ENCODE measurements at regions not wholly inside any gene's neighbourhood (a gene's known extent, or its start where the extent isn't known, plus 50 kb on each side); places are given as distances from the start of the nearest gene placed in this dataset.

GRCh38 chr12:105766029-105766428 is 372.7 kb downstream of the NUAK1 start:
- ATAC-seq (ENCODE audit: low FRiP score) (no peak), DNase-seq (ENCODE audit: low spot score) (no peak)
- TF ChIP-seq, protein P1, sequence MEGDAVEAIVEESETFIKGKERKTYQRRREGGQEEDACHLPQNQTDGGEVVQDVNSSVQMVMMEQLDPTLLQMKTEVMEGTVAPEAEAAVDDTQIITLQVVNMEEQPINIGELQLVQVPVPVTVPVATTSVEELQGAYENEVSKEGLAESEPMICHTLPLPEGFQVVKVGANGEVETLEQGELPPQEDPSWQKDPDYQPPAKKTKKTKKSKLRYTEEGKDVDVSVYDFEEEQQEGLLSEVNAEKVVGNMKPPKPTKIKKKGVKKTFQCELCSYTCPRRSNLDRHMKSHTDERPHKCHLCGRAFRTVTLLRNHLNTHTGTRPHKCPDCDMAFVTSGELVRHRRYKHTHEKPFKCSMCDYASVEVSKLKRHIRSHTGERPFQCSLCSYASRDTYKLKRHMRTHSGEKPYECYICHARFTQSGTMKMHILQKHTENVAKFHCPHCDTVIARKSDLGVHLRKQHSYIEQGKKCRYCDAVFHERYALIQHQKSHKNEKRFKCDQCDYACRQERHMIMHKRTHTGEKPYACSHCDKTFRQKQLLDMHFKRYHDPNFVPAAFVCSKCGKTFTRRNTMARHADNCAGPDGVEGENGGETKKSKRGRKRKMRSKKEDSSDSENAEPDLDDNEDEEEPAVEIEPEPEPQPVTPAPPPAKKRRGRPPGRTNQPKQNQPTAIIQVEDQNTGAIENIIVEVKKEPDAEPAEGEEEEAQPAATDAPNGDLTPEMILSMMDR (IDR thresholded peaks at IDR 0.05), result no peak

DNA sequence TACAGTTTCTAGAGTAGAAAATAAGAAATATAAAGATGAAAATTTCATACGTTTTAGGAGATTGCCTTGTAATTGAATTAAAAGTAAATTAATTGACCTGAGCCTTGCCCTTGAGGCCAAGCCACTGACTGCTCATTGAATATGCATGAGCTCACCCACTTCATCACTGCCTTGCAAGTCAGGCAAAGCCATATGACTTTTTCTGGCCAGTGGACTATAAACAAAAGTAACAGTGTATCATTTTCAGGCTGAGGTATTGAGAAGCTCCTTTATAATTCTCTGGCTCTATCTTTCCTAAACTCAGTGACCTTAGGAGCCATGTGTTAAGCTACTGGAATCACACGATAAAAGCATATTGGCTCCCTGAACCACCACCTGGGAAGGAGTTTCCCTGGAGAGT is 369.3 kb downstream of the NUAK1 start:
- ATAC-seq (ENCODE audit: low FRiP score) (no peak), DNase-seq (ENCODE audit: low spot score) (no peak)
- TF ChIP-seq, protein P1 (IDR thresholded peaks at IDR 0.05), result no peak

- ATAC-seq (ENCODE audit: low FRiP score) (no peak), DNase-seq (ENCODE audit: low spot score) (no peak)
- TF ChIP-seq, protein P1 (IDR thresholded peaks at IDR 0.05), result no peak
These were observed 365.3 kb downstream of the NUAK1 start for GRCh38 chr12:105773471-105773870.

DNA sequence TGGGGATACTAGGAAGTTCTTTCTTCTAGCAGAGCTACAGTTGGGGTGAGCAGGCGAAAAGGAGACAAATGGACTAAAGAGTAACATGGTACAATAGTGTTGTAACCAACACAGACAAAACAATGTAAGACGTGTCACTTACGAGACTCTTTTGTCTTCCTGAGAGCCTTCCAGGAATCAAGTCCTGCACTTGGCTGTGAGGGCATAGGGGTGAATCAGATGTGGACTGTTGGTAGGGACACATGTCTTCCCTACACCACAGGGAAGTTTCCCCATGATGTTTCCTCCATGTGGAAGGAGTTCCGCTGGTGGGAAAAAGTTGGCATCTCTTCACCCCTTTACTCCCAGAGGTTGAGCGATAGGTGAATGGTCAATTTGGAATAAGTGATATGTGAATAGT is 364.7 kb downstream of the NUAK1 start:
- no peak for DNase-seq (ENCODE audit: low spot score)
- no peak for ATAC-seq (ENCODE audit: low FRiP score)
- TF ChIP-seq, protein P1 (IDR thresholded peaks at IDR 0.05), result no peak

- TF ChIP-seq, protein P1 (IDR thresholded peaks at IDR 0.05), result no peak
- DNase-seq (ENCODE audit: low spot score) (no peak), ATAC-seq (ENCODE audit: low FRiP score) (no peak)
These were observed 363.4 kb downstream of the NUAK1 start for GRCh38 chr12:105775343-105775742.

DNA sequence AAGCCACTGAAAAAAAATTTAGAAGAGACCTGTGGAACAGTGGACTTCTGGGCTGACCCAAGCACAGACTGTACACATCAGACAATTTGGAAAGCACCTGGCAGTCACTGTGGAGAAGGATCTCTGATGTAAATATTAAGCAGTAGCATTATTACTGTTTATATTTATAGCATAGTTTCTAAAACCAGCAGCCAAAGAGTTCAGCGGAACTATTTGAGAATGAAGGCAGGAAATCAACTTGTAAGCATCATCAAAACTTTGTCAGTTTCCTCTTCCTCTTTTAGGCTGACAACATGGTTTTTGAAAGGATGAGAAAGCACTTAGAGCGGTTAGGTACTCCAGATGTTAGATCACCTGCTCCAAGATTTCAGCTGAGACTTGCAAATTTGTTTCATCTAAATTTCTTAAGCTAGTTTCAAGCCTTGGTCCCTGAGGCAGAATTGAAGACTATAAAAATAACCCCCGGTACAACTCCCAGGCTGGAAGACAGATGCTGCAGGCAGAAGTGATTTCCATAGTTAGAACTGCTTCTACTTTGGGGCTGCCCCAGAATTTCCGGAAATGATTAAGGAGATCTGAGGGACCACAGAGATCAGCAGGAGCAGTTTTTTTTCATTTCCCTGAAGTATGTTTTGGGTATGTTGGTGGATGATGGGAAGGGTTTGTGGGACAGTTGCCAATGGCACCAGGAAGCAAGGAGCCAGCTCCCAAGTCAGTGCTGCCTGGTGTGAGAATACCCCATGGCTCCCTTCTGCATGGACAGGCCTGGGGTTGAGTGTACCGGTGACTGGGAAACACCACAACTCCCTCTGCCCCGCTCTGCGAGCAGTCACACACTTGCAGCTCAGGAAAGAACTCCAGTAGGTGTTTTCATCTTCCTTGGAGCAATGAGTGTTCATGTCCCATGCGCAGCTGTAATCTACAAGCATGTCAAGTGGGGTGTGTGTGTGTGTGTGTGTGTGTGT is 354.5 kb downstream of the NUAK1 start:
- DNase-seq (ENCODE audit: low spot score) (no peak), ATAC-seq (ENCODE audit: low FRiP score) (no peak)
- TF ChIP-seq, protein P1 (IDR thresholded peaks at IDR 0.05), result no peak

GRCh38 chr12:105793421-105793820 is 345.3 kb downstream of the NUAK1 start:
- ATAC-seq (ENCODE audit: low FRiP score), result no peak
- TF ChIP-seq, protein P1 (IDR thresholded peaks at IDR 0.05), result no peak
- no peak for DNase-seq (ENCODE audit: low spot score)

Data from omental fat pad (tissue), 3 donors.